Testis (tissue), 2 donors: ENCODE measurements at regions not wholly inside any gene's neighbourhood (a gene's known extent, or its start where the extent isn't known, plus 50 kb on each side); places are given as distances from the start of the nearest gene placed in this dataset.
"Not testable (repeated sequence)": the region's sequence is repeated elsewhere in the genome, so short reads cannot be mapped to it uniquely, and the experiment has no call there.

ENCODE experiments used
- DNase-seq: peaks from one replicate; pipeline ENCODE4 v3.0.0-alpha.2; 2019
- H3K27ac ChIP-seq, 2 donors: fragments of 200-600 bp; sonication (generic); one replicate each; pipeline ENCODE4 v1.5.1; 2019
- H3K27me3 ChIP-seq: fragments of 200-600 bp; sonication (generic); one replicate; pipeline ENCODE4 v1.5.1; 2019
- H3K36me3 ChIP-seq: fragments of 200-600 bp; sonication (generic); one replicate; pipeline ENCODE4 v1.5.1; 2017; ENCODE audit warnings: low read depth; ENCODE audit errors: missing control alignments
- H3K4me1 ChIP-seq: fragments of 200-600 bp; sonication (generic); one replicate; pipeline ENCODE4 v1.5.1; 2019
- H3K4me3 ChIP-seq, 2 donors: fragments of 200-600 bp; sonication (generic); one replicate each; pipeline ENCODE4 v1.5.1; 2017 to 2019
- H3K9me3 ChIP-seq: fragments of 200-600 bp; sonication (generic); one replicate; pipeline ENCODE4 v1.5.1; 2017
- POLR2A ChIP-seq: fragments of 450-650 bp; IDR thresholded peaks from one replicate; pipeline ENCODE4 v1.6.1; 2017; ENCODE audit warnings: antibody characterized with exemption, mild to moderate bottlenecking, moderate library complexity
- WGBS, 2 donors: methylation state at CpG; one replicate each; pipeline ENCODE4 v1.1.5; 2018; 5-methylcytosine and 5-hydroxymethylcytosine counted together
- intact Hi-C: fragments of 100-400 bp; cut with DNase I; formaldehyde crosslinking; loops from one replicate; pipeline ENCODE4 v1.15.1; 2023; ENCODE audit warnings: low total_unique reads
- TF ChIP-seq, protein P1 (sequence below), 3 experiments: fragments of 450-650 bp in 2 of 3; fragments of 200-600 bp in 1 of 3; sonication (generic) in 1 of 3; IDR thresholded peaks; one replicate each; pipeline ENCODE4 v1.5.1; 2016 to 2019; ENCODE audit warnings: antibody characterized with exemption in 3 of 3, mild to moderate bottlenecking in 2 of 3, moderate library complexity in 1 of 3

GRCh38 chr3:151591441-151591840 lies 130.6 kb upstream of the IGSF10 start:
- intact Hi-C loops: no loop called here

DNA sequence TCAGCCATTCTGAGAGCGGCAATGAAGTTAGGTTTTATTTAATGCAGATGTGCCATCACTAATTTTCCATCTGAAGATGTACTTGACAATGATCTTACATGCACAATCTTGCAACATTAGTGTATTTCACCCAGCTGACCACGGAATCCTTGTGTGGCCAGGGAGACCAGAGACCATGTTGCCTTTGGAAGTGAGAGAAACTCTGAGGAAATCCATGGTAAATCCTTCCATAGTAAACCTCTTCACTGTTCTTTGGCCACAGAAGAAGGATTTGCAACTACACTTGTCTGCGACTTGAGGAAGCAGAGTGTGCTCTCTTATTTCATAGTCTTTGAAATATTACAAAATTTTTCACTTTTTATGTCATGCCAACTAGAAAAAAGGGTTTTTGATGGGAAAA lies 128.4 kb upstream of the IGSF10 start:
- WGBS, 2 donors: 84 to 87% methylated on average over 3 of the region's 3 CpGs
- no peak for DNase-seq
- Histone ChIP-seq H3K9me3 (no peaks in the 10 kb centered on the region), H3K27ac (no peak overlapping the region), H3K36me3 (no peaks in the 10 kb centered on the region), H3K4me3 (no peak overlapping the region), H3K4me1 (no peaks in the 10 kb centered on the region), H3K27me3 (no peaks in the 10 kb centered on the region)
- intact Hi-C loops: no loop called here
- TF ChIP-seq, protein P1, sequence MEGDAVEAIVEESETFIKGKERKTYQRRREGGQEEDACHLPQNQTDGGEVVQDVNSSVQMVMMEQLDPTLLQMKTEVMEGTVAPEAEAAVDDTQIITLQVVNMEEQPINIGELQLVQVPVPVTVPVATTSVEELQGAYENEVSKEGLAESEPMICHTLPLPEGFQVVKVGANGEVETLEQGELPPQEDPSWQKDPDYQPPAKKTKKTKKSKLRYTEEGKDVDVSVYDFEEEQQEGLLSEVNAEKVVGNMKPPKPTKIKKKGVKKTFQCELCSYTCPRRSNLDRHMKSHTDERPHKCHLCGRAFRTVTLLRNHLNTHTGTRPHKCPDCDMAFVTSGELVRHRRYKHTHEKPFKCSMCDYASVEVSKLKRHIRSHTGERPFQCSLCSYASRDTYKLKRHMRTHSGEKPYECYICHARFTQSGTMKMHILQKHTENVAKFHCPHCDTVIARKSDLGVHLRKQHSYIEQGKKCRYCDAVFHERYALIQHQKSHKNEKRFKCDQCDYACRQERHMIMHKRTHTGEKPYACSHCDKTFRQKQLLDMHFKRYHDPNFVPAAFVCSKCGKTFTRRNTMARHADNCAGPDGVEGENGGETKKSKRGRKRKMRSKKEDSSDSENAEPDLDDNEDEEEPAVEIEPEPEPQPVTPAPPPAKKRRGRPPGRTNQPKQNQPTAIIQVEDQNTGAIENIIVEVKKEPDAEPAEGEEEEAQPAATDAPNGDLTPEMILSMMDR (IDR thresholded peaks at IDR 0.05): no peak
- TF ChIP-seq POLR2A: no peak

More at GRCh38 chr3:151591441-151591840, 130.6 kb upstream of the IGSF10 start:
- Histone ChIP-seq H3K4me3 (no peak overlapping the region), H3K36me3 (no peaks in the 10 kb centered on the region), H3K27ac (no peak overlapping the region), H3K4me1 (no peaks in the 10 kb centered on the region), H3K27me3 (no peaks in the 10 kb centered on the region), H3K9me3 (no peaks in the 10 kb centered on the region)
- WGBS, 2 donors: 80 to 83% methylated on average over 1 of the region's 1 CpG
- TF ChIP-seq POLR2A: no peak
- TF ChIP-seq, protein P1 (IDR thresholded peaks at IDR 0.05): no peak
- no peak for DNase-seq

DNA sequence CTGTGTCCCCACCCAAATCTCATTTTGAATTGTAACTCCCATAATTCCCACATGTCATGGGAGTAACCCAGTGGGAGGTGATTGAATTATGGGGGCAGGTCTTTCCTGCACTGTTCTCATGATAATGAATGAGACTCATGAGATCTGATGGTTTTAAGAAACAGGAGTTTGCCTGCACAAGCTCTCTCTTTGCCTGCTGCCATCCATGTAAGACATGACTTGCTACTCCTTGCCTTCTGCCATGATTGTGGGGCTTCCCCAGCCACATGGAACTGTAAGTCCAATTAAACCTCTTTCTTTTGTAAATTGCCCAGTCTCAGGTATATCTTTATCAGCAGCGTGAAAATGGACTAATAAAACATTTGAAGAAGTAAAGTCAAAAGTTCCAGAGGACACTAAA lies 126.8 kb upstream of the IGSF10 start:
- intact Hi-C loops, H3K36me3 ChIP-seq, H3K27me3 ChIP-seq, H3K4me1 ChIP-seq, H3K4me3 ChIP-seq, H3K27ac ChIP-seq, DNase-seq, H3K9me3 ChIP-seq: not testable (repeated sequence)
- WGBS, 2 donors: 97 to 100% methylated on average over 1 of the region's 1 CpG

GRCh38 chr3:151584566-151584965 lies 123.7 kb upstream of the IGSF10 start:
- H3K4me1 ChIP-seq: no peaks in the 10 kb centered on the region
- H3K27ac ChIP-seq: no peak overlapping the region
- TF ChIP-seq, protein P1 (IDR thresholded peaks at IDR 0.05): no peak
- no peak for TF ChIP-seq POLR2A
- intact Hi-C loops: no loop called here
- H3K9me3 ChIP-seq: no peaks in the 10 kb centered on the region
- no peak for DNase-seq
- no peak overlapping the region for H3K4me3 ChIP-seq
- H3K27me3 ChIP-seq: no peaks in the 10 kb centered on the region
- H3K36me3 ChIP-seq: no peaks in the 10 kb centered on the region
- WGBS, 2 donors: 83 to 91% methylated on average over 2 of the region's 2 CpGs

- Histone ChIP-seq H3K27ac (no peak overlapping the region), H3K4me1 (no peaks in the 10 kb centered on the region), H3K27me3 (no peaks in the 10 kb centered on the region), H3K36me3 (no peaks in the 10 kb centered on the region), H3K4me3 (no peak overlapping the region), H3K9me3 (no peaks in the 10 kb centered on the region)
- DNase-seq: no peak
- TF ChIP-seq, protein P1 (IDR thresholded peaks at IDR 0.05): no peak
- TF ChIP-seq POLR2A: no peak
- intact Hi-C loops: no loop called here
- 57 to 64% methylated on average over 2 of the region's 2 CpGs for WGBS, 2 donors
Measured at GRCh38 chr3:151581035-151581434, 120.2 kb upstream of the IGSF10 start.
